Skeletal muscle satellite cell (primary cell): ENCODE measurements at regions not wholly inside any gene's neighbourhood (a gene's known extent, or its start where the extent isn't known, plus 50 kb on each side); places are given as distances from the start of the nearest gene placed in this dataset.

ENCODE experiments used
- H3K27me3 ChIP-seq: 2 replicates; pipeline ENCODE4 v1.7.0; 2013; ENCODE audit warnings: low read length; ENCODE audit not compliant: control insufficient read depth, insufficient read depth
- H3K36me3 ChIP-seq: 2 replicates; pipeline ENCODE4 v1.7.0; 2013; ENCODE audit warnings: mild to moderate bottlenecking, control low read depth, low read length; ENCODE audit not compliant: insufficient read depth
- H3K4me1 ChIP-seq: 2 replicates; pipeline ENCODE4 v1.7.0; 2013; ENCODE audit warnings: low read length; ENCODE audit not compliant: control insufficient read depth, insufficient read depth
- H3K4me2 ChIP-seq: 2 replicates; pipeline ENCODE4 v1.7.0; 2013; ENCODE audit warnings: mild to moderate bottlenecking, low read length
- H3K4me3 ChIP-seq: 2 replicates; pipeline ENCODE4 v1.7.0; 2013; ENCODE audit warnings: low read length
- H3K9ac ChIP-seq: 2 replicates; pipeline ENCODE4 v1.7.0; 2013; ENCODE audit warnings: mild to moderate bottlenecking, low read depth, low read length, moderate library complexity
- H3K9me3 ChIP-seq: replicated peaks from 2 replicates; pipeline ENCODE4 v1.7.0; 2013; ENCODE audit warnings: mild to moderate bottlenecking, control low read depth, low read length

DNA sequence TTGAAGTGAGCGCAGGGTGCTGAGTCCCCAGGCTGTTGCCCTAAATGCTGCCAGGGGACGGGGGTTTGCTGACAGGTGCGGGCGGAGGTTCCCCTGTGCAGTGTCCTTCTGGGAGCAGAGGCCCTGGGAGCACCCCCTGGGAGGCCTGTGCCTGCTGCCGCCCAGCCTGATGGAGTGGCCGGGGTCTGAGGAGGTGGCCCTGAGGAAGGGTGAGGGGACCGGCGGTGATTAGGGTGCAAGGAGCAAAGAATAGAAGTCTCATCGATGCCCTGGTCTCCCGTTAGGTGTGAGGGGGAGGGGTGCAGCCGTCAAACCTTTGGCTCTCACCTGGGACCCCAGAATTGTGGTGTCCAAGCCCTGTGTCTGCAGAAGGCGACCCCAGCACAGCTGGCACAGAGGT lies 1294.7 kb downstream of the BRD1 start:
- H3K9ac ChIP-seq, result no peak overlapping the region
- H3K9me3 ChIP-seq, result no peaks in the 10 kb centered on the region
- no peaks in the 10 kb centered on the region for H3K4me1 ChIP-seq
- no peak overlapping the region for H3K4me3 ChIP-seq
- H3K4me2 ChIP-seq, result no peak overlapping the region
- H3K36me3 ChIP-seq, result no peaks in the 10 kb centered on the region
- H3K27me3 ChIP-seq, result no peaks in the 10 kb centered on the region

DNA sequence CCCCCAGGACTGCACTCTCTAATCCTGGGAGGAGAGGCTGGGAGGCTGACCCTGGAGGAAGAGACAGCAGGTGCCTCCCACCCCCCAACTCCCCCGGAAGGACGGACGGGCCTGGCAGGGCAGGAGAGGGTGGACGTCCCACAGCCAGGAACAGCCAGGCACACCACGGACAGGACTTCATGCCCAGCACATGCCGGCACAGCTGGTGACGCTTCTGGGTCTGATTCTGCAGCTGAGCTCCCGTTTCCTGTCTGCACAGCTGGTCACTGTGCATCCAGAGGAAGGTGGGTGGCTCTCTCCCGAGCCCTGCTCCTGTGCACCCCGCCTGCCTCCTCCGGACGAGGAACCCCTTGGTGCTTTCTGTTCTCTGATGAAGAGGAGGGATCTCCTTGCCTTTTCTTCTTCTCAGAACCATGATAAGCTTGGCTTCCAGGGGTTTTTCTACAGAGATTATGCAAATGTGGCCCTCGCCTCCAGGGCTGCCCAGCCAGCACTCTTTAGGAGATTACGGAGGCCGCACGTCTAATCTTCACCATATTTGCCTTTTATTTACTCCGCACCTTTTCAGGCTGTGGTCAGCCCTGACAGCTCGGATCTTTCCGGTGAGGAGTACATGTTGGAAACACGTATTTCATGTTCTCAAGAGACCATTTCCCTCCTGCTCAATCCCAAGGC lies 1295.8 kb downstream of the BRD1 start:
- Histone ChIP-seq H3K4me1 (no peaks in the 10 kb centered on the region), H3K4me2 (no peak overlapping the region), H3K9me3 (no peaks in the 10 kb centered on the region), H3K27me3 (no peaks in the 10 kb centered on the region), H3K36me3 (no peaks in the 10 kb centered on the region), H3K9ac (no peak overlapping the region), H3K4me3 (no peak overlapping the region)

GRCh38 chr22:48531108-48531507 lies 1296.6 kb downstream of the BRD1 start:
- Histone ChIP-seq H3K9me3 (no peaks in the 10 kb centered on the region), H3K36me3 (no peaks in the 10 kb centered on the region), H3K4me2 (no peak overlapping the region), H3K4me1 (no peaks in the 10 kb centered on the region), H3K4me3 (no peak overlapping the region), H3K9ac (no peak overlapping the region), H3K27me3 (no peaks in the 10 kb centered on the region)

DNA sequence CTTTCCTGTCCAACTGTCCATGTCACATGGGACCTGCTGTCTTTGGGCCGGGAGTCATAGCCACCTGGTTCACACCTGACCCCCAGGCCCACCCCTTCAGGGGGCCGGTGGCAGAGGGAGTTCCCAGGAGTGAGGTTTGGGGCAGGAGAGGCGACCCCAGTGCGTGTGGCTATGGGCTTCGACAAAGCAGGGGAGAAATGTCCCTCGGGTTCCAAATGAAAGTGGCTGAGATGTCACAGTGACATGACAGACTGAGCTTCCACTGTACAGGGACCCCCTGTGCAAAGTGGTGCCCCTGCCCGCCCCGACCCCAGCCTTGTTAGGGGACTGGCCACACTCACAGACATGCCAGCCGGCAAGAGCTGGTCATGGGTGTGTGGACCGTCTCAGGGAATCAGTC lies 1297.0 kb downstream of the BRD1 start:
- no peaks in the 10 kb centered on the region for H3K9me3 ChIP-seq
- H3K27me3 ChIP-seq, result no peaks in the 10 kb centered on the region
- no peaks in the 10 kb centered on the region for H3K4me1 ChIP-seq
- no peak overlapping the region for H3K4me2 ChIP-seq
- H3K4me3 ChIP-seq, result no peak overlapping the region
- no peak overlapping the region for H3K9ac ChIP-seq
- H3K36me3 ChIP-seq, result no peaks in the 10 kb centered on the region

DNA sequence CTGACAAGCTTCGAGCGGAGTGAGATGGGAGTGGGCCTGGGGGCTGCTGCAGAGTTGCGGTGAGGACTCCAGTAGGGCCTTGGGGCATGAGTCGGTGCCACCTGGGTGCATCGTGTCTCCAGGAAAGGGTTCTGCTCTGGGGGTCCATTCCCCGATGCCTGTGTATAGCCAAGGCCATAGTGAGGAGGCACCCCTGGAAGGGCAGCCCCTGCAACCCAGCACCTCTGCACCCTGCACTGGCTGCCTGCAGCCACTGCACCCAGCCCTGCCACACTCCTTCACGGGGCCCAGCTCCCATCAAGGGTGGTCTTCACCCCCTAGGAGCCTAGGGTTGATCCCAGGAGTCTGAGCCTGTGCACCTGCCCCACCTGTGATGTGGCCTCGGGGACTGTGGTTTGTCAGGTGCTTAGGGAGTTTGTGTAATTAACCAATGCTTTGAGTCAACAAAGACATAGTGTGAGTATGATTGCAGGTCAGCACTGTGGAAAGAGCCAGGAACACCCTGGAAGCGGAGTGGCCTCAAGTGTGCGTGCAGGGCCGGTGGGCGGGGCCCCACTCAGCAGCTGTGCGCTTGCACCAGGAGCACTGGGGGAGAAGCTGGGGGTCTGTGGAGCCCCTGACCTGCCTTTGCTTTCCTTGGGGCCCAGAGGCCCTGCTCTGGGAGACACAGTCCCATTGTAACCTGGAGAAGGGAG lies 1299.3 kb downstream of the BRD1 start:
- Histone ChIP-seq H3K4me2 (no peak overlapping the region), H3K27me3 (no peaks in the 10 kb centered on the region), H3K36me3 (no peaks in the 10 kb centered on the region), H3K9me3 (no peaks in the 10 kb centered on the region), H3K4me1 (no peaks in the 10 kb centered on the region), H3K9ac (no peak overlapping the region), H3K4me3 (no peak overlapping the region)

DNA sequence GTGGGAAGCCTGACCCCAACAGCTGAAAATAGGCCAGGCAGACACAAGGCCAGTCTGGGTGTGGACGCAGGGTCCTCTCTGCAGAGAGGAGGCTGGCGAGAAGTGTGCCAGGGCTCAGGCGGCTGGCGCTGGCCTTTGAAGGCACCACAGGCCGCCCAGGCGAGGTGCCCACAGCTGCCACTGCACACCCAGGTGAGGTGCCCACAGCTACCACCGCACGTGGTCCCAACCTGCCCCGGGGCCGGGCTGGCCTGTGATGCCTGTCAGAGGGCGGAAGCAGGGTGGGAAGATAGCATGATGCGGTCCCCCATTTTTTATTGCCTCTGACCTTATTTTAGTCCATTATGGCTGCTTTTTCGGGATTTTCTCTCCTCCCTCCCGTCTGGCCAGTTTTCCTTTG lies 1303.9 kb downstream of the BRD1 start:
- no peaks in the 10 kb centered on the region for H3K4me1 ChIP-seq
- no peak overlapping the region for H3K9ac ChIP-seq
- no peaks in the 10 kb centered on the region for H3K27me3 ChIP-seq
- no peaks in the 10 kb centered on the region for H3K36me3 ChIP-seq
- no peaks in the 10 kb centered on the region for H3K9me3 ChIP-seq
- H3K4me2 ChIP-seq, result no peak overlapping the region
- no peak overlapping the region for H3K4me3 ChIP-seq

GRCh38 chr22:48523091-48523490 lies 1304.6 kb downstream of the BRD1 start:
- Histone ChIP-seq H3K4me2 (no peak overlapping the region), H3K4me3 (no peak overlapping the region), H3K27me3 (no peaks in the 10 kb centered on the region), H3K9me3 (no peaks in the 10 kb centered on the region), H3K36me3 (no peaks in the 10 kb centered on the region), H3K9ac (no peak overlapping the region), H3K4me1 (no peaks in the 10 kb centered on the region)

GRCh38 chr22:48522271-48522670 lies 1305.4 kb downstream of the BRD1 start:
- Histone ChIP-seq H3K4me1 (no peaks in the 10 kb centered on the region), H3K4me3 (no peak overlapping the region), H3K27me3 (no peaks in the 10 kb centered on the region), H3K36me3 (no peaks in the 10 kb centered on the region), H3K4me2 (no peak overlapping the region), H3K9ac (no peak overlapping the region), H3K9me3 (no peaks in the 10 kb centered on the region)

- no peak overlapping the region for H3K4me2 ChIP-seq
- H3K4me3 ChIP-seq, result no peak overlapping the region
- no peaks in the 10 kb centered on the region for H3K36me3 ChIP-seq
- H3K27me3 ChIP-seq, result no peaks in the 10 kb centered on the region
- H3K9me3 ChIP-seq, result no peaks in the 10 kb centered on the region
- H3K9ac ChIP-seq, result no peak overlapping the region
- no peaks in the 10 kb centered on the region for H3K4me1 ChIP-seq
Measured at GRCh38 chr22:48520884-48521588, 1306.6 kb downstream of the BRD1 start.

GRCh38 chr22:48520207-48520606 lies 1307.5 kb downstream of the BRD1 start:
- H3K36me3 ChIP-seq, result no peaks in the 10 kb centered on the region
- no peaks in the 10 kb centered on the region for H3K4me1 ChIP-seq
- H3K4me2 ChIP-seq, result no peak overlapping the region
- H3K4me3 ChIP-seq, result no peak overlapping the region
- no peaks in the 10 kb centered on the region for H3K27me3 ChIP-seq
- H3K9ac ChIP-seq, result no peak overlapping the region
- H3K9me3 ChIP-seq, result peaks cover 3% of the 10 kb centered on the region

DNA sequence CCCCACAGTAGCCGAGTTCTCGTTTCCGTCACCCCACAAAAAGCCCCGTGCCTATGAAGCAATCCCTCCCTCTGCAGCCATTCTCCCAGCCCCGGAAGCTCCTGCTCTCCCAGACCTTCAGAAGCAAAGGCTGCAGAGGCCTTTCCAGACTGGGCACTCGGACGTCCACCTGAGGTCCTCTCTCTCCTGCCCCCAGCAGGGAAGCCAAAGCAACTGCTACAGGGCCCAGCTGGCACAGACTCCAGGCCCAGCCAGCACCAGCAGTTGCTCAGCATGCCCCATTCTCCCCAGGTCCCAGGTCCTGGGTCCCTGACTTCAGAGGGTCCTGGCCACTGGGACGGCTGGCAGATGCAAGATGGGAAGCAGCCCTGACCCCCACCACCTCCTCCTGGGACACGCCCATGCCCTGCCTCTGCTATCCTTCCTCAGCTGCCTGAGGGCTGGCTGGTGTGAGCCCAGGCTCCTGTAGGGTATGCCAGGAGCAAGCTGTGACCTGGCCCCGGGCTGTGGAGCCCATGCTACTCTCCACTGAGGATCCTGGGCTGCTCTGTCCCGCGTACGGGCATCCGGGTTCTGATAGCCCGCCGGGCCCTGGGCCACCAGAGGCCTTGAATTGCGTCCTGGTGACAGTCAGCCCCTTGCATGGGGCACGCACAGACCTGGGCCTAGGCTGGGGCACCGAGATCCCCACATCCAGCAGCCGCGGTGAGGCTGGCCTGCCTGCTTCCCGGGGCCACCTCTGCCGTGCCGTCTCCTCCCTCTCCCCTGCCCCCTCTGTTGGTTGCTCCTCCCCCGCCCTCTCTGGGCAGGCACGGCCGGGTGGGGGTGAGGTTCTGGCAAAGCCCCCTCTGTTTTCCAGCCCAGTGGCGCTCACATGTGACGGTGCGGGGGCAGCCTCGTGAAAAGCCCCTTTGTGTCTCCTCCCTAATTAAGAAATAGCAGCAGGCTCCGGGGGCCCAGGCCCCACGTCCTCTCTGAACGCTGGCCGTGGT lies 1310.3 kb downstream of the BRD1 start:
- H3K9ac ChIP-seq, result no peak overlapping the region
- peaks cover 4% of the 10 kb centered on the region for H3K9me3 ChIP-seq
- H3K4me1 ChIP-seq, result no peaks in the 10 kb centered on the region
- H3K36me3 ChIP-seq, result no peaks in the 10 kb centered on the region
- no peaks in the 10 kb centered on the region for H3K27me3 ChIP-seq
- no peak overlapping the region for H3K4me2 ChIP-seq
- H3K4me3 ChIP-seq, result no peak overlapping the region
